ENCODE measurements at regions not wholly inside any gene's neighbourhood (a gene's known extent, or its start where the extent isn't known, plus 50 kb on each side); places are given as distances from the start of the nearest gene placed in this dataset.

DNA sequence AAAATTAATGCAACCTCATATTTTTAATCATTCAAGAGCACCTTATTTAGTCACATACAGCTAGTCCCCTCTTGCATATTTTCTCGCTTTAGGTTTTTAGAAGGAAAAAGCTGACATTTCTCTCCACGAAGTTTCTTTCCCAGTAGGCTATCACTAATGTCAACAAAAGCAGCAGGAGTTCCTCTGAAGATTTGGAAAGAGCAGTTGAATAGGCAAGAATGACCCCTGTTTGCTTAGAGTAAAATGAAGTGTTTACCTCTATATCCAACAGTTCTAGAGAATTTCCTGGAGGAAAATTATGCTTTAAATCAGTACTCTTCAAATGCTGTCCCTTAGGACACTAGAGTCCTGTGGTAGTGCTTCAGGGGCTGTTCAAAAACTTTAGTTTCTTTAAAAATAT, 188.1 kb upstream of the PRKD1 start:
- no peaks in the 10 kb centered on the region for H3K9me3 ChIP-seq (replicated peaks; ENCODE audit: insufficient read depth, low read length)
- H3K79me2 ChIP-seq (ENCODE audit: low read length): no peaks in the 10 kb centered on the region

DNA sequence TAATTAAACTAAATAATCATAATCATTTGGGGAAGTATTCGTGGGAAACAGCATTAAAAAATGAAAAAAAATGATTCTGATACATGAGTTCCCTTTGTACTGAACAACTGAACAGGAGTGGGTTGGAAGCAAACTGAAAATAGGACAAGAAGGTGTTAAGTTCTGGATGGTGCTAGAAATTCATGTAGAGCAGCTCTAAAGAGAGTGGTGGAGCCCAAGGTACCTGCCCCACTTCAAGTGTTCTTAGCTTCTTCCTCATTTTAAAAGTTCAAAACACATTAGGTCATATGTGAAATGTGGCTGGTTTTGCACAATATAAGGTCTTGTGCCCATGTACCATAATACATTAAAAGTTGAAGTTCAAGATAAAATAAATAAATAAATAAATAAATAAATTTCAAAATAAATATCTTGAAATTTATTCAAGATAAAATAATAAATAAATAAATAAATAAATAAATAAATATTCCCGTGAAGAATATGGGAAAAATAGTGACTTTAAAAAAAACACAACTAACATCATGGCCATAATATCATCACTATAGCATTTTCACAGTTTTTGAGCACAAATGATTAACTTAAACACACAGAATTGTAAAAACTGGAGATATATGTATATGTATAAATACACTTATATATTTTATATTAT, 191.5 kb upstream of the PRKD1 start:
- Histone ChIP-seq H3K4me2 (ENCODE audit: low read depth, low read length) (no peak overlapping the region), H2AFZ (ENCODE audit: low read length) (no peak overlapping the region), H3K27ac (ENCODE audit: low read length) (no peak overlapping the region), H3K9me3 (replicated peaks; ENCODE audit: insufficient read depth, low read length) (no peaks in the 10 kb centered on the region), H3K9ac (ENCODE audit: low read length) (no peak overlapping the region), H3K9me2 (replicated peaks; ENCODE audit: insufficient read depth, low read length) (no peaks in the 10 kb centered on the region), H3K4me3 (ENCODE audit: low read length) (no peak overlapping the region), H3K79me2 (ENCODE audit: low read length) (no peaks in the 10 kb centered on the region), H3K36me3 (replicated peaks; ENCODE audit: insufficient read depth, low read length) (no peaks in the 10 kb centered on the region), H3K4me1 (ENCODE audit: low read length) (no peaks in the 10 kb centered on the region), H3F3A (ENCODE audit: insufficient read depth, low read length) (no peaks in the 10 kb centered on the region), H3K27me3 (replicated peaks; ENCODE audit: insufficient read depth, low read length) (no peaks in the 10 kb centered on the region), H4K20me1 (ENCODE audit: insufficient read depth, low read length) (no peaks in the 10 kb centered on the region)
- TF ChIP-seq, protein P1, sequence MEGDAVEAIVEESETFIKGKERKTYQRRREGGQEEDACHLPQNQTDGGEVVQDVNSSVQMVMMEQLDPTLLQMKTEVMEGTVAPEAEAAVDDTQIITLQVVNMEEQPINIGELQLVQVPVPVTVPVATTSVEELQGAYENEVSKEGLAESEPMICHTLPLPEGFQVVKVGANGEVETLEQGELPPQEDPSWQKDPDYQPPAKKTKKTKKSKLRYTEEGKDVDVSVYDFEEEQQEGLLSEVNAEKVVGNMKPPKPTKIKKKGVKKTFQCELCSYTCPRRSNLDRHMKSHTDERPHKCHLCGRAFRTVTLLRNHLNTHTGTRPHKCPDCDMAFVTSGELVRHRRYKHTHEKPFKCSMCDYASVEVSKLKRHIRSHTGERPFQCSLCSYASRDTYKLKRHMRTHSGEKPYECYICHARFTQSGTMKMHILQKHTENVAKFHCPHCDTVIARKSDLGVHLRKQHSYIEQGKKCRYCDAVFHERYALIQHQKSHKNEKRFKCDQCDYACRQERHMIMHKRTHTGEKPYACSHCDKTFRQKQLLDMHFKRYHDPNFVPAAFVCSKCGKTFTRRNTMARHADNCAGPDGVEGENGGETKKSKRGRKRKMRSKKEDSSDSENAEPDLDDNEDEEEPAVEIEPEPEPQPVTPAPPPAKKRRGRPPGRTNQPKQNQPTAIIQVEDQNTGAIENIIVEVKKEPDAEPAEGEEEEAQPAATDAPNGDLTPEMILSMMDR (IDR thresholded peaks at IDR 0.05; ENCODE audit: low read length): no peak
- TF ChIP-seq EZH2phosphoT487 (IDR thresholded peaks at IDR 0.05; ENCODE audit: low read length): no peak
- no peak for TF ChIP-seq EZH2 (optimal IDR thresholded peaks at IDR 0.05; ENCODE audit: low read depth, low read length)
- no peak for DNase-seq

More for the DNA sequence above, 188.1 kb upstream of the PRKD1 start:
- Histone ChIP-seq H3K9me2 (replicated peaks; ENCODE audit: insufficient read depth, low read length) (no peaks in the 10 kb centered on the region), H3K36me3 (replicated peaks; ENCODE audit: insufficient read depth, low read length) (no peaks in the 10 kb centered on the region), H3K4me1 (ENCODE audit: low read length) (no peaks in the 10 kb centered on the region), H3K4me3 (ENCODE audit: low read length) (no peak overlapping the region), H3F3A (ENCODE audit: insufficient read depth, low read length) (no peaks in the 10 kb centered on the region), H4K20me1 (ENCODE audit: insufficient read depth, low read length) (no peaks in the 10 kb centered on the region), H3K27me3 (replicated peaks; ENCODE audit: insufficient read depth, low read length) (no peaks in the 10 kb centered on the region), H3K9ac (ENCODE audit: low read length) (no peak overlapping the region), H2AFZ (ENCODE audit: low read length) (no peak overlapping the region), H3K4me2 (ENCODE audit: low read depth, low read length) (no peak overlapping the region), H3K27ac (ENCODE audit: low read length) (no peak overlapping the region)
- TF ChIP-seq, protein P1 (IDR thresholded peaks at IDR 0.05; ENCODE audit: low read length): no peak
- TF ChIP-seq EZH2 (optimal IDR thresholded peaks at IDR 0.05; ENCODE audit: low read depth, low read length): no peak
- TF ChIP-seq EZH2phosphoT487 (IDR thresholded peaks at IDR 0.05; ENCODE audit: low read length): no peak
- DNase-seq: no peak

DNA sequence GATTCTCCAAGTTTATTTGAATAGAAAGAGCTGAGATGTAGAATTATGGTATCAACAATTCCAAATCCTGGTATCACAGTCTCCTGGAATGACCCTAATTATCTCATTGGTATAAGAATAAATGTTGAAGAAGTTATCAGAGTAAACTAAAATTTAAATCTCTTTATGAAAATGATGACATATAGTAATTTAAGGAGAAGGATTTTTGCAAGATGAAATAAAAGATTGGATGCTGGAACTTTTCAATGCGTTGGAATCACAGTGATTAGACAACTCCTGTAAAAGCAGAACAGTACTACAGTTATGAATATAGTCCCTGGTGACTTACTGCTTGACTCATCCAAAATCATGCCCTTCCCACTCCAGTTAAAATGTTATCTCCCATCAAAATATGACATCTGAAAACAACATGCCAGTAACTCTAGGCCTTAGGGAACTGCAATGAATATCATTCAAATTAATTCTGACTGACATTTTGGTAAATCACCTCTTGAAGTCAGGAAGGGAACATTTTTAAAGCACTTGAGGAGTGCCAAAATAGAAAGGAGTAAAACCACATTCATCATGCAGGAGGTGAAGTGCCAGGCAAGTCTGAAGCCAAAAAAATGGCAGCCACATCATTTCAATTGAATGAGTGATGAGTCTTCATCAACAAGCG, 197.8 kb upstream of the PRKD1 start:
- Histone ChIP-seq H3K9me3 (replicated peaks; ENCODE audit: insufficient read depth, low read length) (no peaks in the 10 kb centered on the region), H3K27me3 (replicated peaks; ENCODE audit: insufficient read depth, low read length) (no peaks in the 10 kb centered on the region), H2AFZ (ENCODE audit: low read length) (no peak overlapping the region), H3K9me2 (replicated peaks; ENCODE audit: insufficient read depth, low read length) (no peaks in the 10 kb centered on the region), H3K4me1 (ENCODE audit: low read length) (no peaks in the 10 kb centered on the region), H3K36me3 (replicated peaks; ENCODE audit: insufficient read depth, low read length) (no peaks in the 10 kb centered on the region), H3K4me2 (ENCODE audit: low read depth, low read length) (no peak overlapping the region), H4K20me1 (ENCODE audit: insufficient read depth, low read length) (no peaks in the 10 kb centered on the region), H3F3A (ENCODE audit: insufficient read depth, low read length) (no peaks in the 10 kb centered on the region), H3K79me2 (ENCODE audit: low read length) (no peaks in the 10 kb centered on the region), H3K4me3 (ENCODE audit: low read length) (no peak overlapping the region), H3K27ac (ENCODE audit: low read length) (no peak overlapping the region), H3K9ac (ENCODE audit: low read length) (no peak overlapping the region)
- DNase-seq: no peak
- TF ChIP-seq EZH2 (optimal IDR thresholded peaks at IDR 0.05; ENCODE audit: low read depth, low read length): no peak
- no peak for TF ChIP-seq EZH2phosphoT487 (IDR thresholded peaks at IDR 0.05; ENCODE audit: low read length)
- TF ChIP-seq, protein P1 (IDR thresholded peaks at IDR 0.05; ENCODE audit: low read length): no peak
